Pancreas (tissue), 10 donors: ENCODE measurements at regions not wholly inside any gene's neighbourhood (a gene's known extent, or its start where the extent isn't known, plus 50 kb on each side); places are given as distances from the start of the nearest gene placed in this dataset.

Source experiments
- ATAC-seq, 4 donors: fragments of 200-7000 bp; cut with Tn5 transposase; one replicate each; pipeline versions ENCODE4 v1.8.0 to v1.9.1; 2020; ENCODE audit warnings: mild to moderate bottlenecking in 4 of 4, moderate library complexity in 4 of 4
- DNase-seq, 6 donors: peaks; one replicate each; pipeline ENCODE4 v3.0.0-alpha.2; 2020
- FAIRE-seq: peaks from 2 replicates; lab custom pipeline; 2012; peaks lifted over from hg19 to GRCh38; lab: Jason Lieb, UNC
- H3K27ac ChIP-seq, 4 donors: fragments of 200-600 bp; sonication (generic); 1 replicate in 3 of 4; 2 replicates in 1 of 4; pipeline versions ENCODE4 v1.5.0 to v1.8.0; 2020
- H3K27me3 ChIP-seq, 4 donors: fragments of 200-600 bp; one replicate each; pipeline ENCODE4 v1.8.0; 2021
- H3K36me3 ChIP-seq, 3 donors: fragments of 200-600 bp; sonication (generic) in 1 of 3; one replicate each; pipeline versions ENCODE4 v1.5.0 to v1.8.0; 2020 to 2021
- H3K4me1 ChIP-seq, 3 donors: fragments of 200-600 bp; one replicate each; pipeline ENCODE4 v1.8.0; 2021
- H3K4me3 ChIP-seq, 4 donors: fragments of 200-600 bp; sonication (generic) in 2 of 4; one replicate each; pipeline versions ENCODE4 v1.5.0 to v1.8.0; 2020 to 2021
- H3K9me3 ChIP-seq, 4 donors: fragments of 200-600 bp; one replicate each; pipeline ENCODE4 v1.8.0; 2021
- CTCF ChIP-seq, 4 donors: fragments of 200-600 bp; sonication (generic) in 3 of 4; IDR thresholded peaks; one replicate each; pipeline versions ENCODE4 v1.5.0 to v1.8.0; 2021; ENCODE audit warnings: antibody characterized with exemption in 4 of 4
- WGBS, 2 donors: extraction: QIAGEN DNeasy Blood & Tissue Kit; methylation state at CpG; one replicate each; pipeline ENCODE4 v1.1.7; 2013; 5-methylcytosine and 5-hydroxymethylcytosine counted together
- intact Hi-C, 3 donors: fragments of 100-400 bp; cut with DNase I; formaldehyde crosslinking; loops; one replicate each; pipeline versions ENCODE4 v1.11.1 to v1.14.2; 2022
- donor health status: healthy with polysubstance abuse.
- donor health status: DM: no; HTN: no; CAD: no; lungs with moderate emphysema.
- donor health status: DM: no; HTN: no; CAD: no.
- donor health status: control.
- donor health status: control.
- donor health status: Bipolar disorder and iron deficiency.
- donor health status: DM: yes; HTN: yes; CAD: no.
- donor health status: DM: no; HTN: no; CAD: no.
- donor health status: DM: no; HTN: no; CAD: no.
- donor health status: DM: yes; HTN: yes; CAD: no.

- Histone ChIP-seq H3K4me1 (no peaks in the 10 kb centered on the region), H3K27me3 (no peaks in the 10 kb centered on the region), H3K9me3 (no peaks in the 10 kb centered on the region), H3K27ac (no peak overlapping the region), H3K4me3 (no peak overlapping the region), H3K36me3 (no peaks in the 10 kb centered on the region)
- DNase-seq (no peak), ATAC-seq (no peak), FAIRE-seq (no peak)
- WGBS, 2 donors, result 82 to 92% methylated on average over 1 of the region's 1 CpG
- intact Hi-C loops, result no loop called here
- TF ChIP-seq CTCF (IDR thresholded peaks at IDR 0.05), result no peak
Observed at GRCh38 chr6:8513174-8513573, 77.8 kb upstream of the SLC35B3 start.

GRCh38 chr6:8507286-8507685 is 71.9 kb upstream of the SLC35B3 start:
- no peak overlapping the region for H3K4me3 ChIP-seq
- FAIRE-seq (no peak), DNase-seq (no peak), ATAC-seq (no peak)
- WGBS, 2 donors, result 77 to 94% methylated on average over 5 of the region's 5 CpGs
- no peak overlapping the region for H3K27ac ChIP-seq
- H3K4me1 ChIP-seq, result no peaks in the 10 kb centered on the region
- no peaks in the 10 kb centered on the region for H3K9me3 ChIP-seq
- no peaks in the 10 kb centered on the region for H3K36me3 ChIP-seq
- TF ChIP-seq CTCF (IDR thresholded peaks at IDR 0.05), result no peak
- H3K27me3 ChIP-seq, result no peaks in the 10 kb centered on the region
- intact Hi-C loops, result no loop called here

- no peak overlapping the region for H3K4me3 ChIP-seq
- H3K27ac ChIP-seq, result no peak overlapping the region
- H3K4me1 ChIP-seq, result no peaks in the 10 kb centered on the region
- TF ChIP-seq CTCF (IDR thresholded peaks at IDR 0.05), result no peak
- no peaks in the 10 kb centered on the region for H3K9me3 ChIP-seq
- no peaks in the 10 kb centered on the region for H3K27me3 ChIP-seq
- no peaks in the 10 kb centered on the region for H3K36me3 ChIP-seq
- ATAC-seq (no peak), FAIRE-seq (no peak), DNase-seq (no peak)
- intact Hi-C loops, result no loop called here
- WGBS, 2 donors, result 20 to 33% methylated on average over 1 of the region's 1 CpG
Observed at GRCh38 chr6:8506126-8506525, 70.8 kb upstream of the SLC35B3 start.

GRCh38 chr6:8499540-8499939 is 64.2 kb upstream of the SLC35B3 start:
- TF ChIP-seq CTCF (IDR thresholded peaks at IDR 0.05), result no peak
- Histone ChIP-seq H3K27ac (no peak overlapping the region), H3K36me3 (no peaks in the 10 kb centered on the region), H3K4me3 (no peak overlapping the region), H3K27me3 (no peaks in the 10 kb centered on the region), H3K9me3 (no peaks in the 10 kb centered on the region), H3K4me1 (no peaks in the 10 kb centered on the region)
- intact Hi-C loops, result no loop called here
- WGBS, 2 donors, result 14 to 27% methylated on average over 1 of the region's 1 CpG
- DNase-seq (no peak), ATAC-seq (no peak), FAIRE-seq (no peak)

- DNase-seq, result no peak
- Histone ChIP-seq H3K9me3 (no peaks in the 10 kb centered on the region), H3K4me1 (no peaks in the 10 kb centered on the region), H3K4me3 (no peak overlapping the region), H3K27me3 (no peaks in the 10 kb centered on the region), H3K36me3 (no peaks in the 10 kb centered on the region), H3K27ac (no peak overlapping the region)
- ATAC-seq, result no peak
- WGBS, 2 donors, result 87 to 88% methylated on average over 5 of the region's 5 CpGs
- intact Hi-C loops, result no loop called here
- no peak for TF ChIP-seq CTCF (IDR thresholded peaks at IDR 0.05)
- no peak for FAIRE-seq
Observed at GRCh38 chr6:8494730-8495129, 59.4 kb upstream of the SLC35B3 start.
